Heart left ventricle (tissue), 16 donors: ENCODE measurements at regions not wholly inside any gene's neighbourhood (a gene's known extent, or its start where the extent isn't known, plus 50 kb on each side); places are given as distances from the start of the nearest gene placed in this dataset.

ENCODE experiments used
- ATAC-seq, 4 donors: fragments of 200-7000 bp; cut with Tn5 transposase; one replicate each; pipeline ENCODE4 v1.9.1; 2020 to 2022; ENCODE audit warnings: moderate library complexity in 4 of 4, mild to moderate bottlenecking in 3 of 4, moderate number of reproducible peaks in 1 of 4
- DNase-seq, 5 donors: peaks; one replicate each; pipeline ENCODE4 v3.0.0-alpha.2; 2020
- H3K27ac ChIP-seq, 12 donors: fragments of 200-600 bp; sonication (generic) in 4 of 12; one replicate each; pipeline versions ENCODE4 v1.5.0 to v1.8.0; 2016 to 2022; ENCODE audit warnings: mild to moderate bottlenecking in 2 of 12
- H3K27me3 ChIP-seq, 9 donors: fragments of 200-600 bp; sonication (generic) in 2 of 9; one replicate each; pipeline versions ENCODE4 v1.5.1 to v1.8.0; 2016 to 2022; ENCODE audit warnings: mild to moderate bottlenecking in 3 of 9
- H3K36me3 ChIP-seq, 9 donors: fragments of 200-600 bp; sonication (generic) in 2 of 9; one replicate each; pipeline versions ENCODE4 v1.5.0 to v1.8.0; 2018 to 2022; ENCODE audit warnings: mild to moderate bottlenecking in 2 of 9
- H3K4me1 ChIP-seq, 12 donors: fragments of 200-600 bp; sonication (generic) in 4 of 12; one replicate each; pipeline versions ENCODE4 v1.5.0 to v1.8.0; 2016 to 2022; ENCODE audit warnings: mild to moderate bottlenecking in 3 of 12
- H3K4me3 ChIP-seq, 12 donors: fragments of 200-600 bp; sonication (generic) in 4 of 12; one replicate each; pipeline versions ENCODE4 v1.5.0 to v1.8.0; 2017 to 2022; ENCODE audit warnings: mild to moderate bottlenecking in 9 of 12, moderate library complexity in 4 of 12
- H3K9me3 ChIP-seq, 12 donors: fragments of 200-600 bp; sonication (generic) in 4 of 12; one replicate each; pipeline versions ENCODE4 v1.5.0 to v1.8.0; 2016 to 2022; ENCODE audit warnings: mild to moderate bottlenecking in 1 of 12
- CTCF ChIP-seq, 12 donors: fragments of 200-600 bp; sonication (generic) in 4 of 12; IDR thresholded peaks; one replicate each; pipeline versions ENCODE4 v1.5.0 to v1.8.0; 2018 to 2022; ENCODE audit warnings: antibody characterized with exemption in 12 of 12, mild to moderate bottlenecking in 5 of 12
- POLR2A ChIP-seq, 2 donors: fragments of 450-650 bp; IDR thresholded peaks; one replicate each; pipeline ENCODE4 v1.6.1; 2017; ENCODE audit warnings: antibody characterized with exemption in 2 of 2, mild to moderate bottlenecking in 2 of 2, moderate library complexity in 2 of 2
- WGBS, 4 donors: extraction: QIAGEN DNeasy Blood & Tissue Kit in 2 of 4; methylation state at CpG; one replicate each; pipeline versions ENCODE4 v1.1.5 to v1.1.7; 2013 to 2018; 5-methylcytosine and 5-hydroxymethylcytosine counted together
- intact Hi-C, 10 donors: fragments of 100-400 bp; cut with DNase I; formaldehyde crosslinking; loops; one replicate each; pipeline versions ENCODE4 v1.11.1 to v1.14.2; 2022
- donor health status: ischemic (EF 13 %, LVEDD 7.1; RV severe dilation, severe dysfunction).
- donor health status: healthy with polysubstance abuse.
- donor health status: DM: no; HTN: yes; CAD: no.
- donor health status: DM: no; HTN: no; CAD: no.
- donor health status: ischemic (EF 25% LVEDD 6.9; RV normal size, moderate dysfunction).
- donor health status: ischemic (EF 25% LVEDD 5.7; RV mildly dilated, moderate dysfunction).
- donor health status: healthy.
- donor health status: DM: yes; HTN: yes; CAD: no.
- donor health status: ischemic (EF 35%, LVEDD 5.7; RV mildly dilated, moderate dysfunction).
- donor health status: nonischemic (EF 11% LVEDD 7.7; RV severe dilation, severe dysfunction).
- donor health status: DM: yes; HTN: yes; CAD: no.
- donor health status: PGD.
- donor health status: ischemic (EF 29% LVEDD 5.4; RV normal size, mild dysfunction).
- donor health status: nonischemic (EF 23%, LVEDD 6.1; RV moderate dilation, normal function).

- H3K27me3 ChIP-seq: no peaks in the 10 kb centered on the region
- no peaks in the 10 kb centered on the region for H3K4me1 ChIP-seq
- WGBS, 4 donors: 83 to 85% (median 84%) methylated on average over 2 of the region's 2 CpGs
- intact Hi-C loops: no loop called here
- no peak overlapping the region for H3K27ac ChIP-seq
- ATAC-seq (no peak), DNase-seq (no peak)
- H3K36me3 ChIP-seq: no peaks in the 10 kb centered on the region
- TF ChIP-seq POLR2A (IDR thresholded peaks at IDR 0.05) (no peak), CTCF (IDR thresholded peaks at IDR 0.05) (no peak)
- H3K4me3 ChIP-seq: no peak overlapping the region
- H3K9me3 ChIP-seq: no peaks in the 10 kb centered on the region
Observed at GRCh38 chr12:45637242-45637641, 92.3 kb upstream of the ARID2 start.

DNA sequence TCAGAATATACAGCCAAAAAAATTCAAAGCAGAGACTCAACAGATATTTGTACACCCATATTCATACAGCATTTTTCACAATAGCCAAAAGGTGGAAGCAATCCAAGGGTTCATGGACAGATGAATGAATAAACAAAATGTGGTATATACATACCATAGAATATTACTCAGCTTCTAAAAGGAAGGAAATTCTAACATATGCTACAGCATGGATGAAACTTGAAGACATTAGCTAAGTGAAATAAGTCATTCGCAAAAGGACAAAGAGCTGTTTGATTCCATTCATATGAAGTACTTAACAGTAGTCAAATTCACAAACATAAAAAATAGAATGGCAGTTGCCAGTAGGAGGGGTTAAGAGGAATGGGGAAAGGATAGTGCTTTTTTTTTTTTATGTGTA, 91.8 kb upstream of the ARID2 start:
- Histone ChIP-seq H3K4me1 (no peaks in the 10 kb centered on the region), H3K36me3 (no peaks in the 10 kb centered on the region), H3K27me3 (no peaks in the 10 kb centered on the region), H3K9me3 (no peaks in the 10 kb centered on the region), H3K27ac (no peak overlapping the region), H3K4me3 (no peak overlapping the region)
- intact Hi-C loops: no loop called here
- ATAC-seq (no peak), DNase-seq (no peak)
- 88 to 93% (median 89%) methylated on average over 1 of the region's 1 CpG for WGBS, 4 donors
- TF ChIP-seq POLR2A (IDR thresholded peaks at IDR 0.05) (no peak), CTCF (IDR thresholded peaks at IDR 0.05) (no peak)

DNA sequence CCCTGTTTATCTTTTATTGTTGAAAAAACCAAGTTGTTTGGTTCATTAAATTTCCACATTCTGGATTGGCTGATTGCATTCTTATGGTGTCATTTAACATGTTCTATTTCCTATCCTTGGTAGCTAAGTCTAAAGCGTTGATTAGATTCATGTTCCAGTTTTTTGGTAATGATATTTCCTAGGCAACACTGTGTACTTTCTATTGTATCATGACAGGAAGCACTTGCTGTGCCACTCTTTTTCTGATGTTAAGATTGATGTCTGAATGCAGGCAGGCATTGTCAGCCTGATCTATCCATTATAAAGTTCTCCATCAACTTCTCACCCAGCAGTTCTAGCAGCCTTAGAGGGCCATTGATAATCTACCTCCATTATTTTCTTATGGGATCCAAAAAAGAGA, 91.1 kb upstream of the ARID2 start:
- intact Hi-C loops: no loop called here
- WGBS, 4 donors: 75 to 83% (median 77%) methylated on average over 1 of the region's 1 CpG
- DNase-seq (no peak), ATAC-seq (no peak)
- Histone ChIP-seq H3K4me1 (no peaks in the 10 kb centered on the region), H3K27me3 (no peaks in the 10 kb centered on the region), H3K36me3 (no peaks in the 10 kb centered on the region), H3K9me3 (no peaks in the 10 kb centered on the region), H3K4me3 (no peak overlapping the region), H3K27ac (no peak overlapping the region)
- no peak for TF ChIP-seq CTCF (IDR thresholded peaks at IDR 0.05)
- no peak for TF ChIP-seq POLR2A (IDR thresholded peaks at IDR 0.05)

DNA sequence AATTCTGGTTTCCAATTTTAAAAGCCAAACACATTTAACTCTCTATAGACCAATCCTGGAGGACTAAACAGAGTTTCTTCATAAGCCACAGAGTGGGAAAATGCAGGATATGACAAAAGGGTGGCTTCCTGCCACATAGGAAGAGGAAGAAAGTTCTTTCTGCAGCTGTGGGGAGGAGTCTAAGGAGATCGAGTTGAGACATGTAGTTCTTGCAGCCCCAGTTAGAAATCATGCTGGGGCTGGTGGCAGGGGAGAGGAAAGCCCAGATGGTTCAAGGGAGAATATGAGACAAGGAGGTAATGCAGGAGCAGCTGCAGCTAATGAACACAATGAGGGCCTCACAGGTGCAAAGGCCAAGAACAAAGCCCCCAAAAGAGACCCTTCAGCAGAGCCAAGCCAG, 85.0 kb upstream of the ARID2 start:
- intact Hi-C loops: no loop called here
- ATAC-seq (peak in 2 of 4 donors; percentile 47 to 64), DNase-seq (no peak)
- H3K27me3 ChIP-seq: no peaks in the 10 kb centered on the region
- no peak for TF ChIP-seq CTCF (IDR thresholded peaks at IDR 0.05)
- no peak for TF ChIP-seq POLR2A (IDR thresholded peaks at IDR 0.05)
- H3K4me3 ChIP-seq: no peak overlapping the region
- no peak overlapping the region for H3K27ac ChIP-seq
- 17 to 43% (median 23%) methylated on average over 1 of the region's 1 CpG for WGBS, 4 donors
- H3K4me1 ChIP-seq: peaks cover 0 to 15% (median 0%) of the 10 kb centered on the region in 12 donors
- H3K36me3 ChIP-seq: no peaks in the 10 kb centered on the region
- no peaks in the 10 kb centered on the region for H3K9me3 ChIP-seq
